ENCODE measurements at regions not wholly inside any gene's neighbourhood (a gene's known extent, or its start where the extent isn't known, plus 50 kb on each side); places are given as distances from the start of the nearest gene placed in this dataset.
A peak's percentile ranks its signal among the peaks of the same experiment; 100 is the strongest.

DNA sequence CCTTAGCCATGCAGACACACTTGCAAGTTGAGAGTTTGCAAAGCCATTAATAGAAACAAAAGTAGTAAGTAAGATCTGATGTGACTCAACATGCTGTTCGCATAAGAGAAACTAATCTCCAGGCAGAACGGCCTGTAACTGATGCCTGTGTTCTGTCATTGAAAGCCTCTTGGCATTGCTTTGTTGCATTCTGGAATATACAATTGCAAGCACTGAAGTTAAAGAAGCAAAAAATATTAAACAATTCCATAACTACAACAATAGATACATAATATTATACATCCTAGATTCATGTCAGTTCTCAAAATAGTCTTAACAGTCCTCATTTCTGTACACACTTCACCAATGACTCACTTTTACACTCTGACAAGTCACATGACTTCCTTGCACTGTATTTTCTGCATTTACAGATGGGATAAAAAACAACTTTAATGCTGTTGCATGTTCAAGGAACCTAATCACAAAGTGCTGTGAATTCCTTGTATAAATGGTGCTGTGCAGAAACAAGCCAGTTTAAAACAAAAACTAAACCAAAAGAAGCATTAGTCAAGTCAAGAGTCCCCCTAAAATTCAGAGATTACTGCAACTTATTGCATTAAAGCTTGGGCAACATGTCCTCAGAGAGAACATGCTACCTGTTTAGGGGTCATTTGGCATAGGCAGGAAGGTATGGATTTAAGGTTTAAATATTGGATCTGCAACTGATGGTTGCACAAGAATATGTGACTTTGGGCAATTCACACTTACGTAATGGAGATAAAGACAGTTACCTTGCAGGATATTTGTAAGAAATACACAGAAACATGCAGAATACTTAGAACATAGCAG, 79.5 kb upstream of the SERP2 start:
- TF ChIP-seq, protein P1, sequence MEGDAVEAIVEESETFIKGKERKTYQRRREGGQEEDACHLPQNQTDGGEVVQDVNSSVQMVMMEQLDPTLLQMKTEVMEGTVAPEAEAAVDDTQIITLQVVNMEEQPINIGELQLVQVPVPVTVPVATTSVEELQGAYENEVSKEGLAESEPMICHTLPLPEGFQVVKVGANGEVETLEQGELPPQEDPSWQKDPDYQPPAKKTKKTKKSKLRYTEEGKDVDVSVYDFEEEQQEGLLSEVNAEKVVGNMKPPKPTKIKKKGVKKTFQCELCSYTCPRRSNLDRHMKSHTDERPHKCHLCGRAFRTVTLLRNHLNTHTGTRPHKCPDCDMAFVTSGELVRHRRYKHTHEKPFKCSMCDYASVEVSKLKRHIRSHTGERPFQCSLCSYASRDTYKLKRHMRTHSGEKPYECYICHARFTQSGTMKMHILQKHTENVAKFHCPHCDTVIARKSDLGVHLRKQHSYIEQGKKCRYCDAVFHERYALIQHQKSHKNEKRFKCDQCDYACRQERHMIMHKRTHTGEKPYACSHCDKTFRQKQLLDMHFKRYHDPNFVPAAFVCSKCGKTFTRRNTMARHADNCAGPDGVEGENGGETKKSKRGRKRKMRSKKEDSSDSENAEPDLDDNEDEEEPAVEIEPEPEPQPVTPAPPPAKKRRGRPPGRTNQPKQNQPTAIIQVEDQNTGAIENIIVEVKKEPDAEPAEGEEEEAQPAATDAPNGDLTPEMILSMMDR (IDR thresholded peaks at IDR 0.05), result no peak
- no peak for TF ChIP-seq POLR2A (IDR thresholded peaks at IDR 0.05)
- TF ChIP-seq POLR2AphosphoS5 (IDR thresholded peaks at IDR 0.05), result peak; percentile 5 to 67 (median 22)

All from transverse colon (tissue), 4 donors.